ENCODE measurements at regions not wholly inside any gene's neighbourhood (a gene's known extent, or its start where the extent isn't known, plus 50 kb on each side); places are given as distances from the start of the nearest gene placed in this dataset.

DNA sequence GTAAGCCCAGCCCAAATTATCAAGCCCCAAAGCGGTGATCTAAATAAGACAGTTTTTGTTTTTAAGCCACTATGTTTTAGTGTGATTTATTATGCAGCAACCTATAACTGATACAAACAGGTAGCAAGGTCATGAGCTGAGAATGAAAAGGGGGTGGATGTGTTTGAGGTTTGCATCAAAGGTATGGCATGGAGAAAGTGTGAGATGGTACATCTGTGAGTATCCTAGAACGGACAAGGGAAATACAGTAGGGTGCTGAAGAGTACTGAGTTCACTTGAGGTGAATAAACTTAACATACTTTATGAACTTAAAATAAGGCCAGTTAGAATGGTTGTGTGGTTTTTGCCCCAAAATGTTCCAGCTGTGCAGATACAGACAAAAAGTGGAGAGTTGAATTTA lies 286.0 kb upstream of the B3GALT2 start:
- no peak for DNase-seq (ENCODE audit: low read depth)
- H3K4me3 ChIP-seq (ENCODE audit: control insufficient read depth, low read depth, low read length): no peak overlapping the region
- TF ChIP-seq, protein P1, sequence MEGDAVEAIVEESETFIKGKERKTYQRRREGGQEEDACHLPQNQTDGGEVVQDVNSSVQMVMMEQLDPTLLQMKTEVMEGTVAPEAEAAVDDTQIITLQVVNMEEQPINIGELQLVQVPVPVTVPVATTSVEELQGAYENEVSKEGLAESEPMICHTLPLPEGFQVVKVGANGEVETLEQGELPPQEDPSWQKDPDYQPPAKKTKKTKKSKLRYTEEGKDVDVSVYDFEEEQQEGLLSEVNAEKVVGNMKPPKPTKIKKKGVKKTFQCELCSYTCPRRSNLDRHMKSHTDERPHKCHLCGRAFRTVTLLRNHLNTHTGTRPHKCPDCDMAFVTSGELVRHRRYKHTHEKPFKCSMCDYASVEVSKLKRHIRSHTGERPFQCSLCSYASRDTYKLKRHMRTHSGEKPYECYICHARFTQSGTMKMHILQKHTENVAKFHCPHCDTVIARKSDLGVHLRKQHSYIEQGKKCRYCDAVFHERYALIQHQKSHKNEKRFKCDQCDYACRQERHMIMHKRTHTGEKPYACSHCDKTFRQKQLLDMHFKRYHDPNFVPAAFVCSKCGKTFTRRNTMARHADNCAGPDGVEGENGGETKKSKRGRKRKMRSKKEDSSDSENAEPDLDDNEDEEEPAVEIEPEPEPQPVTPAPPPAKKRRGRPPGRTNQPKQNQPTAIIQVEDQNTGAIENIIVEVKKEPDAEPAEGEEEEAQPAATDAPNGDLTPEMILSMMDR (conservative IDR thresholded peaks at IDR 0.05; ENCODE audit: control insufficient read depth, insufficient read depth, low read depth, low read length): no peak

DNA sequence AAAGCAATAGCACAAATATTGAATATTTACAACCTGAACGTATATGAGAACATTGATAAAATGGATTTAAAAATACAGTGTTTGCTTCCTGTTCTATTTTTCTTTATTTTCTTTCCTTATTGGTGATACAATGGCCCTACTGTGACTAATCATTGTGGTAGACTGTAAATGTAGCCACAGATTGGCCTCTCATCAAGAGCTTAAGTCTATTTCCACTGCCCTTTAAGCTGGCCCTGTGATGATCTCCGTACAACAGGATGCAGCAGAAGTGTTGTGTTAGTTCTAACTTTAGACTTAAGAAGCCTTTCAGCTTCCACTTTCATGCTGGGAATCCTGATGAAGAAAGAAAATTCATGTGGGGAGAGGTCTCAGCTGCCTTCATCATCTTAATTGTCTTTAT lies 285.6 kb upstream of the B3GALT2 start:
- TF ChIP-seq, protein P1 (conservative IDR thresholded peaks at IDR 0.05; ENCODE audit: control insufficient read depth, insufficient read depth, low read depth, low read length): no peak
- H3K4me3 ChIP-seq (ENCODE audit: control insufficient read depth, low read depth, low read length): no peak overlapping the region
- DNase-seq (ENCODE audit: low read depth): no peak

DNA sequence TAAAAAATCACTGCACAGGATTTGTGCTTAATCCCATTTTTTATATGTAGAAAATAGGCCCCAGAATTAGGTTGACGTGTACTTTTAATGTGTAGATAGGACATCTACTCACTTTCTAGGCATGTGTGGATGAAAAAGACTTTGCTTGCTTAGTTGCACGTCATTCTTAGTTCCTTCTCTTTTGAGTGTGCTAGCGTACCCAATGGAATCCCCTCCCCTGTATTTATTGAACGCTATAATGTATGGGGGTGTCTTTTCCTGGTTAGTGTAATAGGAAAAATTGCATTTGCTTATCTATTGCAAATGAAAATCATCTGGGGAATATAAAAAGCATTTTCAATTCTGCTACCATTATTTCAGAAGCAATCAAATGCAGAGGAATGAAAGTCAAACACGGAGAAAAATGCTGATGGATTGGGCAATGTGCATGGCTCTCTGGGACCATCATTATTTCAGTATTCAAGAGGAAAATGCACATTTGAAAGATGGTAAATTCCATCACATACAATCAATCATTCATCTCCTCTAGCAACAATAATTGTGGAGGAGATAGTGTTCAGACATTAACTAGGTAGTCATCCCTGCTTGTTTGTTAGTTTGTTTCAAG lies 277.0 kb upstream of the B3GALT2 start:
- DNase-seq (ENCODE audit: low read depth): no peak
- TF ChIP-seq, protein P1 (conservative IDR thresholded peaks at IDR 0.05; ENCODE audit: control insufficient read depth, insufficient read depth, low read depth, low read length): no peak
- H3K4me3 ChIP-seq (ENCODE audit: control insufficient read depth, low read depth, low read length): no peak overlapping the region

DNA sequence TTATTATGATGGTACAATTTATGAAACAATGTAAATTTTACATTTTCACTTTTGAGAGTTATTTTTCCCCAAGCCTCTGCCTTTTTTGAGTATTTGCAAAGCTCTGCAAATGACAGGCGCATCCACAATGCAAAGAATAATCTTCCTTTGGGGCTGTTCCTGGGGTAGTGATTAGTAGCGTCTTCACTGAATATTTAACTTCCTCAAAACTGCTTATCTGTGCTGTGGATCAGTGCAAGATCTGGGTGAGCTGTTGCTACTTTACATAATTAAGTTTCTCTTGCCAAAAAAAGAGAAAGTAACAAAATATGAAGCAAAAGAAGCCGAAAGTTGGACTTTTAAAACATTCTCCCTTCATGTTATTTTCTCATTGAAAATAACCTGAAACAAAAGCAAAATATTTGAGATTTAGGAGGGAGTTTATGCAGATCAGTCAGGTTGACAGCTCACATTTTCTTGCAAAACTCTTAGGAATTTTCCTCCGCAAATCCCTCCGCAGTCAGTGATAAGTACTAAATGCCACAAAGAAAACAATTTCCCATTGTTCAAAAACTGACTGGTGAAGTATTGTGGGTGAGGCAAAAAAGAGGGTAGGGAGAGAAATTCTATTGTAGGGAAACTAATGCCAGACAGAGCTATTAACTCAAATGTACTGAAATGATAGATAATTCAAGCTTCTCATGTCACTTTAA lies 276.4 kb upstream of the B3GALT2 start:
- DNase-seq (ENCODE audit: low read depth): no peak
- H3K4me3 ChIP-seq (ENCODE audit: control insufficient read depth, low read depth, low read length): no peak overlapping the region
- TF ChIP-seq, protein P1 (conservative IDR thresholded peaks at IDR 0.05; ENCODE audit: control insufficient read depth, insufficient read depth, low read depth, low read length): no peak

DNA sequence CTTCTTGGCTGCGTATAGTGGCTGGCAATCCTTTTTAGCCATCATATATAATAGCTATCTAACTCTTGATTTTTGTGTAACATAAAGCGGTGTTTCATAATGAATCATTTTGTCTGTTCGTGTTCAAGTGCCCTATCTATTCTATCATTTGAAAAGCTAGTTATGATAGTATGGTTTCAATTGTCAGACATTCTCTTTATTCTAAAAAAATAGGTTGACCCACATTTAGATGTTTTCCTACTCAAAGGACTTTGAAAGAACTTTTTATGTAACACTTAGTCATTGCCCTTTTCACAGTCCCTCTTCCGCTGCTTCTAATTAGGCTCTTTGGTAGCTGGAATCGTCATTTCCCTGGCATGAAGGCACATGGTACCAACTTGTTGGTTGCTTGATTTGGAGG lies 272.2 kb upstream of the B3GALT2 start:
- DNase-seq (ENCODE audit: low read depth): no peak
- TF ChIP-seq, protein P1 (conservative IDR thresholded peaks at IDR 0.05; ENCODE audit: control insufficient read depth, insufficient read depth, low read depth, low read length): no peak
- no peak overlapping the region for H3K4me3 ChIP-seq (ENCODE audit: control insufficient read depth, low read depth, low read length)

DNA sequence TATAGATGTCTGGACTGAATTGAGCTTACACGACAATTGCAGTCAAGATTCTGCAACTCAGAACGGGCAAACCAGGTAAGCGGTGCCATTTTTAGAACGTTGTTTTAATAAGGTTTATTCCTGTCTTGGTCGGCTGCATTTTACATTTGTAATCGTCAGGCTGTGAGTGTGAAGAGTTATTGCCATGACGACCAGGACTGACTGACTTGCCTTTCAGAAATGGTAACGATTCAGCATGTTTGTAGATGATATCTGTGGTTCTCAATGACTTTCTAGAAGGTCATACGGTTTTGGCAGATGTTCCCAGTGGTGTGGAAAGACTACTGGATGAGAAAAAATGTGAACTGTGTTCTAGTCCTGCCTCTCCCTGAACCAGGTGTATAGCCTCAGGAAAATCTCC lies 271.3 kb upstream of the B3GALT2 start:
- DNase-seq (ENCODE audit: low read depth): no peak
- TF ChIP-seq, protein P1 (conservative IDR thresholded peaks at IDR 0.05; ENCODE audit: control insufficient read depth, insufficient read depth, low read depth, low read length): no peak
- no peak overlapping the region for H3K4me3 ChIP-seq (ENCODE audit: control insufficient read depth, low read depth, low read length)
